HG03108 (cell line): ENCODE measurements at regions not wholly inside any gene's neighbourhood (a gene's known extent, or its start where the extent isn't known, plus 50 kb on each side); places are given as distances from the start of the nearest gene placed in this dataset.
"Not testable (repeated sequence)": the region's sequence is repeated elsewhere in the genome, so short reads cannot be mapped to it uniquely, and the experiment has no call there.

Experiments used
- ATAC-seq: cut with Tn5 transposase; IDR thresholded peaks from one replicate; pipeline ENCODE4 v1.9.1; 2021; ENCODE audit warnings: moderate library complexity; ENCODE audit not compliant: unreplicated experiment

- no peak for ATAC-seq
Observed at GRCh38 chr3:158026236-158026635, 80.0 kb downstream of the SHOX2 start.

- not testable (repeated sequence) for ATAC-seq
Observed at GRCh38 chr3:158019897-158020296, 86.3 kb downstream of the SHOX2 start.

GRCh38 chr3:158018462-158018861 is 87.8 kb downstream of the SHOX2 start:
- ATAC-seq: no peak

GRCh38 chr3:158012901-158013300 is 93.3 kb downstream of the SHOX2 start:
- ATAC-seq: no peak

- ATAC-seq: no peak
Observed at GRCh38 chr3:158005391-158006100, 100.7 kb downstream of the SHOX2 start.

- ATAC-seq: no peak
Observed at GRCh38 chr3:157999246-157999645, 107.0 kb downstream of the SHOX2 start.

- ATAC-seq: no peak
Observed at GRCh38 chr3:157982359-157982758, 123.9 kb downstream of the SHOX2 start.

GRCh38 chr3:157981819-157982218 is 124.4 kb downstream of the SHOX2 start:
- ATAC-seq: no peak

- no peak for ATAC-seq
Observed at GRCh38 chr3:157979022-157979421, 127.2 kb downstream of the SHOX2 start.

- ATAC-seq: no peak
Observed at GRCh38 chr3:157961665-157962064, 144.6 kb downstream of the SHOX2 start.

- no peak for ATAC-seq
Observed at GRCh38 chr3:157958457-157958856, 147.8 kb downstream of the SHOX2 start.

GRCh38 chr3:157956850-157957249 is 149.4 kb downstream of the SHOX2 start:
- ATAC-seq: no peak

- ATAC-seq: no peak
Observed at GRCh38 chr3:157956176-157956575, 150.0 kb downstream of the SHOX2 start.

GRCh38 chr3:157953565-157953964 is 152.7 kb downstream of the SHOX2 start:
- no peak for ATAC-seq

GRCh38 chr3:157948605-157949383 is 157.4 kb downstream of the SHOX2 start:
- no peak for ATAC-seq

- ATAC-seq: no peak
Observed at GRCh38 chr3:157939166-157939565, 167.1 kb downstream of the SHOX2 start.

- ATAC-seq: no peak
Observed at GRCh38 chr3:157938154-157938779, 168.0 kb downstream of the SHOX2 start.

- ATAC-seq: no peak
Observed at GRCh38 chr3:157931517-157931916, 174.7 kb downstream of the SHOX2 start.

- ATAC-seq: no peak
Observed at GRCh38 chr3:157930000-157930780, 176.0 kb downstream of the SHOX2 start.

GRCh38 chr3:157926822-157927221 is 179.4 kb downstream of the SHOX2 start:
- no peak for ATAC-seq

GRCh38 chr3:157922614-157923013 is 183.6 kb downstream of the SHOX2 start:
- peak; percentile 50 for ATAC-seq
